Glutamatergic neuron (in vitro differentiated cells): ENCODE measurements at regions not wholly inside any gene's neighbourhood (a gene's known extent, or its start where the extent isn't known, plus 50 kb on each side); places are given as distances from the start of the nearest gene placed in this dataset.

Experiments used
- DNase-seq: peaks from one replicate; pipeline ENCODE4 v3.0.0; 2022
- H3K27ac Mint-ChIP-seq: one replicate; pipeline ENCODE4 v1.8.0; 2020; ENCODE audit warnings: mild to moderate bottlenecking, mixed read lengths, inconsistent platforms; ENCODE audit not compliant: unreplicated experiment
- H3K27me3 Mint-ChIP-seq: one replicate; pipeline ENCODE4 v1.8.0; 2020; ENCODE audit warnings: mild to moderate bottlenecking, moderate library complexity, mixed read lengths, inconsistent platforms; ENCODE audit not compliant: unreplicated experiment
- H3K36me3 Mint-ChIP-seq: one replicate; pipeline ENCODE4 v1.8.0; 2020; ENCODE audit warnings: mild to moderate bottlenecking, mixed read lengths, inconsistent platforms; ENCODE audit not compliant: unreplicated experiment
- H3K4me1 Mint-ChIP-seq: one replicate; pipeline ENCODE4 v1.8.0; 2020; ENCODE audit warnings: mild to moderate bottlenecking, low read depth, mixed read lengths, inconsistent platforms; ENCODE audit not compliant: unreplicated experiment
- H3K4me3 Mint-ChIP-seq: one replicate; pipeline ENCODE4 v1.8.0; 2020; ENCODE audit warnings: mild to moderate bottlenecking, mixed read lengths, inconsistent platforms; ENCODE audit not compliant: unreplicated experiment
- H3K9me3 Mint-ChIP-seq: one replicate; pipeline ENCODE4 v1.8.0; 2020; ENCODE audit warnings: mild to moderate bottlenecking, moderate library complexity, mixed read lengths, inconsistent platforms; ENCODE audit not compliant: unreplicated experiment
- CTCF ChIP-seq: fragments of 200-600 bp; sonication (generic); IDR thresholded peaks from one replicate; pipeline ENCODE4 v1.5.0; 2021; ENCODE audit not compliant: partially characterized antibody, unreplicated experiment

- no peak overlapping the region for H3K4me3 Mint-ChIP-seq
- H3K27ac Mint-ChIP-seq: no peak overlapping the region
- peaks cover 2% of the 10 kb centered on the region for H3K27me3 Mint-ChIP-seq
- DNase-seq: no peak
- H3K9me3 Mint-ChIP-seq: peaks cover 5% of the 10 kb centered on the region
- no peaks in the 10 kb centered on the region for H3K36me3 Mint-ChIP-seq
- peaks cover 2% of the 10 kb centered on the region for H3K4me1 Mint-ChIP-seq
- TF ChIP-seq CTCF: no peak
Observed at GRCh38 chr6:44627883-44628271, 240.4 kb downstream of the CDC5L start.

- H3K27ac Mint-ChIP-seq: no peak overlapping the region
- peaks cover 2% of the 10 kb centered on the region for H3K4me1 Mint-ChIP-seq
- DNase-seq: no peak
- TF ChIP-seq CTCF: no peak
- peaks cover 5% of the 10 kb centered on the region for H3K9me3 Mint-ChIP-seq
- peaks cover 2% of the 10 kb centered on the region for H3K27me3 Mint-ChIP-seq
- no peaks in the 10 kb centered on the region for H3K36me3 Mint-ChIP-seq
- H3K4me3 Mint-ChIP-seq: no peak overlapping the region
Observed at GRCh38 chr6:44628347-44628746, 240.8 kb downstream of the CDC5L start.

- peaks cover 5% of the 10 kb centered on the region for H3K9me3 Mint-ChIP-seq
- TF ChIP-seq CTCF: no peak
- H3K36me3 Mint-ChIP-seq: no peaks in the 10 kb centered on the region
- no peak overlapping the region for H3K4me3 Mint-ChIP-seq
- H3K4me1 Mint-ChIP-seq: no peaks in the 10 kb centered on the region
- H3K27ac Mint-ChIP-seq: no peak overlapping the region
- no peak for DNase-seq
- H3K27me3 Mint-ChIP-seq: peaks cover 2% of the 10 kb centered on the region
Observed at GRCh38 chr6:44629636-44630035, 242.1 kb downstream of the CDC5L start.

GRCh38 chr6:44630125-44631028, 242.9 kb downstream of the CDC5L start:
- Mint-ChIP-seq H3K27me3 (peaks cover under 1% of the 10 kb centered on the region), H3K4me1 (no peaks in the 10 kb centered on the region), H3K9me3 (peaks cover 5% of the 10 kb centered on the region), H3K27ac (no peak overlapping the region), H3K4me3 (no peak overlapping the region), H3K36me3 (no peaks in the 10 kb centered on the region)
- TF ChIP-seq CTCF: no peak
- DNase-seq: peak; percentile 58

- Mint-ChIP-seq H3K27ac (no peak overlapping the region), H3K4me1 (no peaks in the 10 kb centered on the region), H3K36me3 (no peaks in the 10 kb centered on the region), H3K27me3 (peaks cover 1% of the 10 kb centered on the region), H3K4me3 (no peak overlapping the region), H3K9me3 (peaks cover 3% of the 10 kb centered on the region)
- TF ChIP-seq CTCF: no peak
- no peak for DNase-seq
Observed at GRCh38 chr6:44631968-44632367, 244.5 kb downstream of the CDC5L start.
